GM12873 (cell line): ENCODE measurements at regions not wholly inside any gene's neighbourhood (a gene's known extent, or its start where the extent isn't known, plus 50 kb on each side); places are given as distances from the start of the nearest gene placed in this dataset.

Source experiments
- CTCF ChIP-seq: IDR thresholded peaks from 2 replicates; pipeline ENCODE4 v1.5.1; 2012; ENCODE audit warnings: low read depth, mild to moderate bottlenecking, moderate library complexity, low read length, control low read depth; ENCODE audit not compliant: insufficient read depth; ENCODE audit errors: missing control alignments

DNA sequence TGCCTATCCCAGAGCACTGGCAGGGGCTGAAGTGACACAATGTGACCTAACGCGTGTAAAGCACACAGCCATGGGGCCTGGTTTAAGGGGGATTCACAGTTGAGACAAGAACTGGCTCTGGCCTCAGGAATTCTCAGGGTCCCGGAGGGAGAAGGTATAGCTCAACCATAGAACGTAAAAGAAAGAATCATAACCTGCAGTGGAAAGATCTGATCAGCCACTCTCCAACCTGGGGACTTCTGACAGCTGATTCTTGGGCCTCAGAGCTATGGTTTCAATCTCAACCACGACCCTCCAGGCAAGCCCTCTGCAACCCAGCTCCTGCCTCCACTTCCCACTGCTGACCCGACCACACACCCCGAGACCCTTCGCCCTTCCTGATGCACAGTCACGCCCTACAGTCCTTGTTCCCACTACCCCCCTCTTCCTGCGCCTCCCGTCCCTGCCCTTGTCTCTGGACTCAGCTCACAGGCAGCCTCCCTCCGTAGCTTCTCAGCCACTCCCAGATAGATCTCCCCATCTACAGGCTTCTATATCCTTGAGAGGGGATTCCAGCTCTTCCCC lies 245.2 kb downstream of the BUB3 start:
- no peak for TF ChIP-seq CTCF

- TF ChIP-seq CTCF: no peak
Observed at GRCh38 chr10:123402021-123402420, 247.8 kb downstream of the BUB3 start.

GRCh38 chr10:123402656-123403055 lies 248.5 kb downstream of the BUB3 start:
- no peak for TF ChIP-seq CTCF

DNA sequence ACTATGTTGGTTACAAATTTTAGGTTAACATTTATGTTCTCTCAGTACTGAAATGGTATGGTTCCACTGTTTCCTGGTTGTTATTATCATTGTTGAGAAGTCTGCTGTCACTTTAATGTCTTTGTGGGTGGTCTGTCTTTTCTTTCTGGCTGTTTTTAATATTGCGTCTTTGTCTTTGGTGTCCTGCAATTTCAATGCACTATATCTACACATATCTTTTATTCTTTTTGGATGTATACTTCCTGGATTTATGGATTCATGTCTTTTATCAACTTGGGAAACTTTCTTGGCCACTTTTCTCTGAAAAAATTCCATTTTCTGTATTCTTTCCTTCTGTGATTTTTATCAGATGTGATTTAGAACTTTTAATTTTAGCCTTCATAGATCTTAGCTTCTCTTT lies 250.2 kb downstream of the BUB3 start:
- no peak for TF ChIP-seq CTCF

DNA sequence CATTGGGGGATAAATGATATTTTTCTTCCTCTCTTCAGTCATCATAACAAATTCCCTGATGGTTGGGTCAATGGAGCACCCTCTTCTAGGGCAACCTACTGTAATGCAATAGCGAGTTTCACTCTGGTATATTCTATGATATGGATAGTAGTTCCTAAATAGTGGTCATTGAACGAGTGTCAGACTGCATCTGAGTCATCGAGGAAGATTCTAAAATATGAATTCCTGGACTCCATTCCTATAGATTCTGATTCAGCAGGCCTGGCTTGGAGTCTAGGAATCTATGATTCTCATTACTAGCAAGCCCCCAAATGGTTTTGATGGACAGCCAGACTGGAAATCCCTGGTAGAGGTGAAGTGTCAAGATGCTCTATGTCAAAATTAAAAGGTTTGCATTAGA lies 254.5 kb downstream of the BUB3 start:
- no peak for TF ChIP-seq CTCF

GRCh38 chr10:123409426-123409825 lies 255.2 kb downstream of the BUB3 start:
- no peak for TF ChIP-seq CTCF

GRCh38 chr10:123409884-123410283 lies 255.7 kb downstream of the BUB3 start:
- TF ChIP-seq CTCF: no peak
